GM12878 (cell line): ENCODE measurements at regions not wholly inside any gene's neighbourhood (a gene's known extent, or its start where the extent isn't known, plus 50 kb on each side); places are given as distances from the start of the nearest gene placed in this dataset.
"Not testable (repeated sequence)": the region's sequence is repeated elsewhere in the genome, so short reads cannot be mapped to it uniquely, and the experiment has no call there.

Experiments used
- ATAC-seq: fragments of 200-7000 bp; cut with Tn5 transposase; 3 replicates; pipeline ENCODE4 v1.9.1; 2020; ENCODE audit warnings: mild to moderate bottlenecking, moderate library complexity
- BruUV-seq: library from RNA; stranded (reverse); fragments of 400-500 nt; replicated peaks from 2 replicates; lab custom pipeline; 2021; lab: Mats Ljungman, UMichigan
- CTCF ChIA-PET: fragments of 300-600 bp; sonication (Branson Sonifier 250); formaldehyde crosslinking; extraction: SDS; loops from one replicate; lab custom pipeline; 2021; ENCODE audit warnings: inconsistent platforms; lab: Yijun Ruan, JAX
- POLR2A ChIA-PET: fragments of 350-600 bp; formaldehyde crosslinking; extraction: SDS; loops from one replicate; lab custom pipeline; 2021; ENCODE audit warnings: inconsistent platforms; lab: Charles Lee
- RAD21 ChIA-PET: fragments of 300-600 bp; sonication (Branson Sonifier 250); formaldehyde crosslinking; loops from one replicate; lab custom pipeline; 2023; ENCODE audit warnings: antibody characterized with exemption; ENCODE audit not compliant: unreplicated experiment; lab: Charles Lee
- SMC1A ChIA-PET: fragments of 300-600 bp; sonication (Branson Sonifier 250); formaldehyde crosslinking; loops from one replicate; lab custom pipeline; 2023; ENCODE audit not compliant: unreplicated experiment, uncharacterized antibody; lab: Charles Lee
- DNase-seq: peaks from one replicate; pipeline ENCODE4 v3.0.0-alpha.2; 2011; ENCODE audit warnings: low read depth, low spot score
- FAIRE-seq: peaks from 3 replicates; lab custom pipeline; 2011; peaks lifted over from hg19 to GRCh38; lab: Jason Lieb, UNC
- H2AFZ ChIP-seq: 2 replicates; pipeline ENCODE4 v1.6.0; 2011; ENCODE audit warnings: low read depth, low read length, control low read depth; ENCODE audit not compliant: control insufficient read depth
- H3K27ac ChIP-seq: 2 replicates; pipeline ENCODE4 v1.5.1; 2011; ENCODE audit warnings: control low read depth; ENCODE audit not compliant: control insufficient read depth, insufficient read depth
- H3K27me3 ChIP-seq, 2 experiments: replicated peaks in 1 of 2; 2 replicates each; pipeline versions ENCODE4 v1.6.0 to v1.6.1; 2011; ENCODE audit warnings: low read length in 1 of 2; ENCODE audit not compliant: control insufficient read depth in 2 of 2, insufficient read depth in 2 of 2
- H3K36me3 ChIP-seq, 2 experiments: 2 replicates each; pipeline ENCODE4 v1.5.1; 2011; ENCODE audit warnings: low read length in 1 of 2; ENCODE audit not compliant: control insufficient read depth in 2 of 2, insufficient read depth in 2 of 2
- H3K4me1 ChIP-seq: 2 replicates; pipeline ENCODE4 v1.6.1; 2011; ENCODE audit warnings: mild to moderate bottlenecking, low read length, moderate library complexity, mixed read lengths; ENCODE audit not compliant: control insufficient read depth, insufficient read depth
- H3K4me2 ChIP-seq: 2 replicates; pipeline ENCODE4 v1.6.0; 2011; ENCODE audit warnings: control low read depth; ENCODE audit not compliant: control insufficient read depth, insufficient read depth
- H3K4me3 ChIP-seq: fragments of 200-600 bp; sonication (generic); 2 replicates; pipeline ENCODE4 v1.5.1; 2016
- H3K79me2 ChIP-seq: 2 replicates; pipeline ENCODE4 v1.6.0; 2011; ENCODE audit warnings: low read length; ENCODE audit not compliant: control insufficient read depth, insufficient read depth
- H3K9ac ChIP-seq: 2 replicates; pipeline ENCODE4 v1.8.0; 2011; ENCODE audit warnings: low read length, control low read depth, mixed read lengths; ENCODE audit not compliant: control insufficient read depth, insufficient read depth
- H3K9me3 ChIP-seq: replicated peaks from 3 replicates; pipeline ENCODE4 v1.5.1; 2011; ENCODE audit warnings: mild to moderate bottlenecking, low read length; ENCODE audit not compliant: control insufficient read depth, insufficient read depth
- H4K20me1 ChIP-seq: 2 replicates; pipeline ENCODE4 v1.6.0; 2011; ENCODE audit not compliant: control insufficient read depth, insufficient read depth
- IRF3 ChIP-seq: fragments of 450-650 bp; IDR thresholded peaks from 2 replicates; pipeline ENCODE4 v1.6.1; 2014; ENCODE audit warnings: mild to moderate bottlenecking
- TCF12 ChIP-seq: IDR thresholded peaks from 2 replicates; pipeline ENCODE4 v1.6.1; 2011; ENCODE audit warnings: low read depth, mild to moderate bottlenecking, low read length
- ZNF217 ChIP-seq: fragments of 450-650 bp; IDR thresholded peaks from 2 replicates; pipeline ENCODE4 v1.6.1; 2017; ENCODE audit warnings: antibody characterized with exemption, mild to moderate bottlenecking
- WGBS: methylation state at CpG from one replicate; pipeline ENCODE4 v1.1.6; 2016; ENCODE audit warnings: low lambda C conversion rate; ENCODE audit not compliant: insufficient replicate concordance, insufficient coverage; ENCODE audit errors: missing lambda C conversion rate; 5-methylcytosine and 5-hydroxymethylcytosine counted together
- in situ Hi-C: fragments of 300-500 bp; cut with MboI; formaldehyde crosslinking; loops from 9 replicates; pipeline ENCODE4 v1.14.3; 2018; ENCODE audit warnings: mixed read lengths
- intact Hi-C: fragments of 100-400 bp; cut with micrococcal nuclease; formaldehyde crosslinking; loops from one replicate; pipeline ENCODE4 v1.14.2; 2022; ENCODE audit not compliant: unreplicated experiment

GRCh38 chr1:177869586-177869985 lies 100.3 kb downstream of the SEC16B start:
- ATAC-seq (no peak), FAIRE-seq (no peak), DNase-seq (no peak)
- TF ChIP-seq IRF3 (no peak), ZNF217 (no peak), TCF12 (no peak)
- Histone ChIP-seq H3K27me3 (no peaks in the 10 kb centered on the region), H3K27ac (no peak overlapping the region), H3K36me3 (no peaks in the 10 kb centered on the region), H4K20me1 (no peaks in the 10 kb centered on the region), H3K4me1 (no peaks in the 10 kb centered on the region), H3K9me3 (no peaks in the 10 kb centered on the region), H3K4me2 (no peak overlapping the region), H3K9ac (no peak overlapping the region), H3K79me2 (no peaks in the 10 kb centered on the region), H2AFZ (no peak overlapping the region), H3K4me3 (no peak overlapping the region)
- ChIA-PET SMC1A (interaction anchor here (3.7 kb wide), 1 partner anchor 12 kb away, joined by 15 read pairs; no protein-coding TSS in a partner anchor), CTCF (no interaction called here), POLR2A (interaction anchor here (0.6 kb wide), 1 partner anchor 1824 kb away, joined by 3 read pairs; no protein-coding TSS in a partner anchor), RAD21 (no interaction called here)
- 23% methylated on average over 4 of the region's 4 CpGs for WGBS
- intact Hi-C loops, result no loop called here
- BruUV-seq, result no TSS peak
- in situ Hi-C loops, result no loop called here

- H3K27ac ChIP-seq, FAIRE-seq, CTCF ChIA-PET, in situ Hi-C loops, H3K36me3 ChIP-seq, H4K20me1 ChIP-seq, H3K9ac ChIP-seq, POLR2A ChIA-PET, DNase-seq, intact Hi-C loops, H2AFZ ChIP-seq, H3K27me3 ChIP-seq, H3K4me3 ChIP-seq, RAD21 ChIA-PET, H3K9me3 ChIP-seq, BruUV-seq, H3K4me1 ChIP-seq, H3K79me2 ChIP-seq, ATAC-seq, H3K4me2 ChIP-seq: not testable (repeated sequence)
- SMC1A ChIA-PET, result interaction anchor here (3.7 kb wide), 1 partner anchor 11 kb away, joined by 15 read pairs; no protein-coding TSS in a partner anchor
Observed at GRCh38 chr1:177869011-177869410, 100.8 kb downstream of the SEC16B start.
